BJ (cell line): ENCODE measurements at regions not wholly inside any gene's neighbourhood (a gene's known extent, or its start where the extent isn't known, plus 50 kb on each side); places are given as distances from the start of the nearest gene placed in this dataset.
A peak's percentile ranks its signal among the peaks of the same experiment; 100 is the strongest.

Experiments
- CTCF ChIA-PET: fragments of 350-600 bp; formaldehyde crosslinking; extraction: SDS; loops from one replicate; lab custom pipeline; 2021; ENCODE audit warnings: antibody characterized with exemption, inconsistent platforms; lab: Yijun Ruan, JAX
- POLR2A ChIA-PET: fragments of 300-600 bp; sonication (Branson Sonifier 250); formaldehyde crosslinking; extraction: SDS; loops from one replicate; lab custom pipeline; 2021; ENCODE audit warnings: antibody characterized with exemption; lab: Charles Lee
- DNase-seq: peaks from one replicate; pipeline ENCODE4 v3.0.0-alpha.2; 2011; ENCODE audit warnings: low read depth
- H3K27me3 ChIP-seq: 2 replicates; pipeline ENCODE4 v1.6.0; 2011; ENCODE audit warnings: low read length; ENCODE audit not compliant: control insufficient read depth, insufficient read depth
- H3K36me3 ChIP-seq: 2 replicates; pipeline ENCODE4 v1.5.1; 2011; ENCODE audit warnings: low read length; ENCODE audit not compliant: control insufficient read depth, insufficient read depth
- H3K4me3 ChIP-seq: 2 replicates; pipeline ENCODE4 v1.5.1; 2011; ENCODE audit warnings: low read depth, mild to moderate bottlenecking, control low read depth, low read length
- TF ChIP-seq, protein P1 (sequence below): IDR thresholded peaks from 2 replicates; pipeline ENCODE4 v1.5.1; 2011; ENCODE audit warnings: low read depth, mild to moderate bottlenecking, control low read depth, inconsistent platforms, low read length, moderate library complexity; ENCODE audit not compliant: insufficient read depth

- TF ChIP-seq, protein P1, sequence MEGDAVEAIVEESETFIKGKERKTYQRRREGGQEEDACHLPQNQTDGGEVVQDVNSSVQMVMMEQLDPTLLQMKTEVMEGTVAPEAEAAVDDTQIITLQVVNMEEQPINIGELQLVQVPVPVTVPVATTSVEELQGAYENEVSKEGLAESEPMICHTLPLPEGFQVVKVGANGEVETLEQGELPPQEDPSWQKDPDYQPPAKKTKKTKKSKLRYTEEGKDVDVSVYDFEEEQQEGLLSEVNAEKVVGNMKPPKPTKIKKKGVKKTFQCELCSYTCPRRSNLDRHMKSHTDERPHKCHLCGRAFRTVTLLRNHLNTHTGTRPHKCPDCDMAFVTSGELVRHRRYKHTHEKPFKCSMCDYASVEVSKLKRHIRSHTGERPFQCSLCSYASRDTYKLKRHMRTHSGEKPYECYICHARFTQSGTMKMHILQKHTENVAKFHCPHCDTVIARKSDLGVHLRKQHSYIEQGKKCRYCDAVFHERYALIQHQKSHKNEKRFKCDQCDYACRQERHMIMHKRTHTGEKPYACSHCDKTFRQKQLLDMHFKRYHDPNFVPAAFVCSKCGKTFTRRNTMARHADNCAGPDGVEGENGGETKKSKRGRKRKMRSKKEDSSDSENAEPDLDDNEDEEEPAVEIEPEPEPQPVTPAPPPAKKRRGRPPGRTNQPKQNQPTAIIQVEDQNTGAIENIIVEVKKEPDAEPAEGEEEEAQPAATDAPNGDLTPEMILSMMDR, result no peak
- ChIA-PET CTCF (interaction anchor here (0.6 to 1.6 kb wide), 4 partner anchors 10 to 855 kb away, joined by 3 to 7 read pairs (median 4); no protein-coding TSS in a partner anchor), POLR2A (no interaction called here)
- H3K4me3 ChIP-seq, result no peak overlapping the region
- no peak for DNase-seq
- no peaks in the 10 kb centered on the region for H3K27me3 ChIP-seq
- H3K36me3 ChIP-seq, result no peaks in the 10 kb centered on the region
Observed at GRCh38 chr2:111667001-111667400, 217.0 kb downstream of the ANAPC1 start.

DNA sequence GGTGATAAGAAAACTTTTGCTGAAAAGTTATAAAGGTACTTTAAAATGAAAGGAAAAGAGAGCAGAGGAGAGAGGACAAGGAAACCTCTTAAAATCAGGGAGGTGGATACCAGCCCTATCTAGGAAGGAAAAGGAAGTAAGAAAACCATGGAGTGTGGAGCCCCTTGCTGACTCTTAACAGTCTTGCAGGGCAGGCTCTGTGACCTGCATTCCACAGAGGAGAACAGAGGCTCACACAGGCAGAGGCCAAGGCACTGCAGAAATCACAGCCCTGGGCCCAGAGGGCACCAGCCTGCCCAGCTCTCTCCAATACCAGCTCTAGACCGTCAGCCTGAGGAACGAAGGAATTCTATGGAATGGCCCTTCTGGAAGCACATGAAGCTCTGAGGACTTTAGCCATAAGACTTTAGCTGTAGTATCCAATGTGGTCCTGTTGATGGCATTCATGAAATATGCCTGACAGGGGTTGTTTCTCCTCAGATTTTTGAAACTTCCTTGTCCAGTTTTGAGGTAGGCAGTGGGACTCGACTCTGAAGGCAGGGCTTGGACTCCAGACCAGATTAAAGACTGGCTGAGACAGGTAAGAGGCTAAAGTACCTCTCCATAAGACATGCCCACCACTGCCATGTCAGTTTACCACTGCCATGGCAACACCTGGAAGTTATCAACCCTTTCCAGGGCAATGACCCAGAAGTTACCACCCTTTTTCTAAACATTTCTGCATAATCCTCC, 216.3 kb downstream of the ANAPC1 start:
- Histone ChIP-seq H3K36me3 (no peaks in the 10 kb centered on the region), H3K4me3 (no peak overlapping the region), H3K27me3 (no peaks in the 10 kb centered on the region)
- ChIA-PET POLR2A (no interaction called here), CTCF (interaction anchor here (0.6 to 2.2 kb wide), 6 partner anchors 8 to 855 kb away, joined by 3 to 12 read pairs (median 4); no protein-coding TSS in a partner anchor)
- no peak for DNase-seq
- TF ChIP-seq, protein P1, result peak; percentile 67

GRCh38 chr2:111668274-111668616, 215.7 kb downstream of the ANAPC1 start:
- POLR2A ChIA-PET, result no interaction called here
- DNase-seq, result no peak
- CTCF ChIA-PET, result interaction anchor here (0.6 to 2.2 kb wide), 5 partner anchors 9 to 856 kb away, joined by 3 to 12 read pairs (median 4); no protein-coding TSS in a partner anchor

GRCh38 chr2:111668741-111669140, 215.3 kb downstream of the ANAPC1 start:
- no peak for DNase-seq
- POLR2A ChIA-PET, result no interaction called here
- TF ChIP-seq, protein P1, result no peak
- Histone ChIP-seq H3K36me3 (no peaks in the 10 kb centered on the region), H3K27me3 (no peaks in the 10 kb centered on the region), H3K4me3 (no peak overlapping the region)
- CTCF ChIA-PET, result interaction anchor here (2.2 kb wide), 1 partner anchor 552 kb away, joined by 12 read pairs; no protein-coding TSS in a partner anchor

More at GRCh38 chr2:111668274-111668616, 215.7 kb downstream of the ANAPC1 start:
- no peaks in the 10 kb centered on the region for H3K27me3 ChIP-seq
- no peak overlapping the region for H3K4me3 ChIP-seq
- TF ChIP-seq, protein P1, result no peak
- H3K36me3 ChIP-seq, result no peaks in the 10 kb centered on the region

DNA sequence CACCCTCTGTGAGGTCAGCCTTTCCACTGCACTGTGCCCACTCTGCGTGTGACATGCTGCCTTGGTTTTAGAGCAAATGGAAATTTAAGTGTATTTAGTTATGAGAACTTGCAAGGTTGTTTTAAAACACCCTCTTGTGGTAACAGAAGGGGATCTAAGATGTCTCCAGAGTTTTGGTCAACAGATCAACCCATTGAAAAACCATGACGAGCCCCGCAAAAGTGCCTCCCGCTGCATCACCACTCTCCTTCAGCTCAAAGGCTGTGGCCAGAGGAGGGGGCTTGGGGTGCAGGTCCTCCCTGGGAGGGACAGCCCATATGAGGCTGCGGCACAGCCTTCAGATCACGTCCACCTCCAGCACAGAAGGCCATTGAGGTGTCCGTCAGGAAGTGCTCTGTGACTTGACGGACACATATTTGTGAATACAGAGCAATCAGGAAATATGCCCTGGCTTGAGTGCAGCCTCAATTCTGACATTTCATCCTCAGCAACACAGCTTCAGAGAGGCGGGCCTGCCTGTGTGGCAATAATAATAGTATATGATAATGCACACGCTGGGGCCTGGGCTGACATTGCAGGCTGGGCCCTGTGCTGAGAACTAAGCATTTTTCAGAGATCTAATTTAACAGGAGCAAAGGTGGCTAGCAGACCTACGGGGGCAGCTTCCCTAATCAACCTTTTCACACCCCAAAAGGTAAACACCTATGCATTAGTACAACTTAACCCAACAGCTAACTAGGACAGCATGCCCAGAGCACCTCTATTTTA, 213.9 kb downstream of the ANAPC1 start:
- TF ChIP-seq, protein P1, result no peak
- Histone ChIP-seq H3K27me3 (no peaks in the 10 kb centered on the region), H3K4me3 (no peak overlapping the region), H3K36me3 (no peaks in the 10 kb centered on the region)
- DNase-seq, result no peak
- POLR2A ChIA-PET, result no interaction called here
- CTCF ChIA-PET, result interaction anchor here (0.9 kb wide), 1 partner anchor 553 kb away, joined by 3 read pairs; no protein-coding TSS in a partner anchor
